ENCODE measurements at regions not wholly inside any gene's neighbourhood (a gene's known extent, or its start where the extent isn't known, plus 50 kb on each side); places are given as distances from the start of the nearest gene placed in this dataset.

DNA sequence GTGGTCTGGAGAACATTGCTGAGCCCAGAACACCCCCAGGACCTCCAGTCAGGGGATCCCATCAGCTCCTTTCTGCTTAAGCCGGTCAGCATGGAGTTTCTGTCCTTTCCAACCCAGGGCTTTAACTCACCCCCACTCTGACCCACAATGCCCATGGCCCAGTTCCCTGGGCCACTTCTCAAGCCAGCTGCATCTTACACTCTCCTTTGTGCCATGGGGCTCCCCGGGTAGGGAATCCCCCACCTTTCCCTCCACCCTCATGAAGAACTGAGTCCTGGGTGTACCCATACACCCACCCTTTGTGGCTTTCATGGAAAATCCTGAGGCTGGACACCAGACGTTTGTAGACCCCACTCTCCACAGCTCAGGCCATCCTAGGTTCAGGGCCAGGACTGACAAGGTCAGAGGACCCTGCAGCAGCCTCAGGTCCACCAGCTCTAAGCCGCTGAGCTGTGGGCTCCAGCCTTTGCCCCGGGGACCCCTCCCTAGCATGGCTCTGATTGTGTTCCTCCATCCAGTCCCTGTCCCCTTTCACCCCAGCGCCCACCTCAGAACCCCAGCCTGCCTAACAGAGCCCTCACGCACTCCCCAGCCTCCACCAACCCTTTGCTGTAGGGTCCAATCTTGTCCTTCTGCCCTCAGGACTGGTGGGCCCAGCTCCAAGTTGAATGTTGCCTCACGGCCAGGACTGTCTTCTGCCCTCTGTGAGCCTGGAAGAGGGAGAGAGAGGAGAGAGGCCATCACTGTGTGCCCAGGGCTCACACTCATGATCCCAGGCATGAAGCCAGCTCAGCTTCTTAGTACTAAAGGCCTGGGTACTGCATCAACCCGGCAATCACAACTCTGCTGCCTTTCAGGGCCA lies 394.8 kb downstream of the MATN1 start:
- TF ChIP-seq POLR2A (IDR thresholded peaks at IDR 0.05; ENCODE audit: low read length): no peak
- no peak for TF ChIP-seq GATA1 (IDR thresholded peaks at IDR 0.05; ENCODE audit: low read depth, low read length)

Measured in erythroblast (primary cell).